SK-N-SH (cell line): ENCODE measurements at regions not wholly inside any gene's neighbourhood (a gene's known extent, or its start where the extent isn't known, plus 50 kb on each side); places are given as distances from the start of the nearest gene placed in this dataset.

Experiments
- CTCF ChIA-PET: fragments of 300-600, 350-600 bp; formaldehyde crosslinking; extraction: SDS; loops from one replicate; lab custom pipeline; 2021; lab: Yijun Ruan, JAX
- POLR2A ChIA-PET: fragments of 350-600 bp; sonication (Branson Sonifier 250); formaldehyde crosslinking; extraction: SDS; loops from one replicate; lab custom pipeline; 2020; ENCODE audit warnings: antibody characterized with exemption, inconsistent platforms; lab: Yijun Ruan, JAX
- DNase-seq: peaks from one replicate; pipeline ENCODE4 v3.0.0; 2012
- H2AFZ ChIP-seq: fragments of 200-600 bp; sonication (generic); 2 replicates; pipeline ENCODE4 v1.8.1; 2016; ENCODE audit warnings: antibody characterized with exemption, mild to moderate bottlenecking, low read depth
- H3F3A ChIP-seq: fragments of 200-600 bp; sonication (generic); replicated peaks from 2 replicates; pipeline ENCODE3; 2016; ENCODE audit warnings: antibody characterized with exemption, mild to moderate bottlenecking; ENCODE audit not compliant: insufficient read depth
- H3K27ac ChIP-seq, 2 experiments: fragments of 200-500 bp in 1 of 2; fragments of 200-600 bp in 1 of 2; sonication (Bioruptor generic) in 1 of 2; sonication (generic), shearing (Covaris generic) in 1 of 2; 2 replicates each; pipeline versions ENCODE4 v1.5.1 to v1.6.1; 2014 to 2016; ENCODE audit warnings: low read depth in 2 of 2, inconsistent platforms in 1 of 2, low read length in 1 of 2, mild to moderate bottlenecking in 1 of 2, mixed read lengths in 1 of 2
- H3K27me3 ChIP-seq: fragments of 200-600 bp; sonication (generic), shearing (Covaris generic); 2 replicates; pipeline ENCODE4 v1.6.1; 2016; ENCODE audit warnings: mixed run types; ENCODE audit not compliant: insufficient read depth
- H3K36me3 ChIP-seq, 2 experiments: fragments of 200-500 bp in 1 of 2; fragments of 200-600 bp in 1 of 2; sonication (Bioruptor generic) in 1 of 2; sonication (generic) in 1 of 2; replicated peaks in 1 of 2; 2 replicates each; pipeline versions ENCODE3 to v1.5.1; 2014 to 2016; ENCODE audit warnings: low read length in 1 of 2, mild to moderate bottlenecking in 1 of 2; ENCODE audit not compliant: insufficient read depth in 2 of 2, control insufficient read depth in 1 of 2
- H3K4me1 ChIP-seq, 2 experiments: fragments of 200-500 bp in 1 of 2; fragments of 200-600 bp in 1 of 2; sonication (Bioruptor generic) in 1 of 2; sonication (generic), shearing (Covaris generic) in 1 of 2; 2 replicates each; pipeline versions ENCODE4 v1.5.1 to v1.6.1; 2014 to 2016; ENCODE audit warnings: low read depth in 1 of 2, low read length in 1 of 2, mixed run types in 1 of 2; ENCODE audit not compliant: insufficient read depth in 2 of 2, control insufficient read depth in 1 of 2
- H3K4me2 ChIP-seq: fragments of 200-600 bp; sonication (generic), shearing (Covaris generic); 2 replicates; pipeline ENCODE4 v1.6.1; 2017; ENCODE audit warnings: mixed run types
- H3K4me3 ChIP-seq, 2 experiments: fragments of 200-500 bp in 1 of 2; fragments of 200-600 bp in 1 of 2; sonication (Bioruptor generic) in 1 of 2; sonication (generic), shearing (Covaris generic) in 1 of 2; 2 replicates each; pipeline versions ENCODE4 v1.5.1 to v1.8.1; 2014 to 2016; ENCODE audit warnings: low read depth in 2 of 2, inconsistent platforms in 1 of 2, low read length in 1 of 2, mild to moderate bottlenecking in 1 of 2, mixed read lengths in 1 of 2, moderate library complexity in 1 of 2
- H3K79me2 ChIP-seq: fragments of 200-600 bp; sonication (generic); 2 replicates; pipeline ENCODE4 v1.8.1; 2017; ENCODE audit warnings: mild to moderate bottlenecking; ENCODE audit not compliant: insufficient read depth
- H3K9ac ChIP-seq: fragments of 200-600 bp; sonication (generic); 2 replicates; pipeline ENCODE4 v1.6.1; 2017; ENCODE audit warnings: mixed run types
- H3K9me2 ChIP-seq: fragments of 200-600 bp; sonication (generic); 2 replicates; pipeline ENCODE4 v1.6.1; 2017; ENCODE audit warnings: mixed run types
- H3K9me3 ChIP-seq: fragments of 200-600 bp; sonication (generic); 2 replicates; pipeline ENCODE4 v1.6.1; 2017; ENCODE audit warnings: mixed run types, mild to moderate bottlenecking, moderate library complexity
- H4K20me1 ChIP-seq: fragments of 200-600 bp; sonication (generic); 2 replicates; pipeline ENCODE4 v1.6.1; 2017; ENCODE audit warnings: mild to moderate bottlenecking, mixed run types; ENCODE audit not compliant: insufficient read depth
- ELF1 ChIP-seq: IDR thresholded peaks from 2 replicates; pipeline ENCODE4 v1.4.0; 2012
- EZH2phosphoT487 ChIP-seq: fragments of 200-600 bp; sonication (generic); IDR thresholded peaks from 2 replicates; pipeline ENCODE4 v1.6.1; 2017; ENCODE audit warnings: low read depth, mixed run types, mild to moderate bottlenecking, antibody characterized with exemption, moderate library complexity, borderline replicate concordance
- MAX ChIP-seq: IDR thresholded peaks from 2 replicates; pipeline ENCODE4 v1.4.0; 2012; ENCODE audit warnings: low read depth
- MEF2A ChIP-seq: IDR thresholded peaks from 2 replicates; pipeline ENCODE4 v1.4.0; 2012; ENCODE audit warnings: low read depth, borderline replicate concordance
- MXI1 ChIP-seq: IDR thresholded peaks from 2 replicates; pipeline ENCODE4 v1.6.1; 2012; ENCODE audit warnings: mild to moderate bottlenecking, low read depth, low read length, improper control_type of control experiment
- POLR2AphosphoS5 ChIP-seq: IDR thresholded peaks from 2 replicates; pipeline ENCODE4 v1.6.1; 2012; ENCODE audit warnings: low read depth, low read length
- RAD21 ChIP-seq: IDR thresholded peaks from 2 replicates; pipeline ENCODE4 v1.6.1; 2012; ENCODE audit warnings: mild to moderate bottlenecking, low read length
- REST ChIP-seq: IDR thresholded peaks from 2 replicates; pipeline ENCODE4 v1.6.1; 2012; ENCODE audit warnings: mild to moderate bottlenecking, low read depth, low read length, moderate library complexity
- RFX5 ChIP-seq: IDR thresholded peaks from 2 replicates; pipeline ENCODE4 v1.6.1; 2012; ENCODE audit warnings: mild to moderate bottlenecking, improper control_type of control experiment, low read length
- SIN3A ChIP-seq: IDR thresholded peaks from 2 replicates; pipeline ENCODE4 v1.6.1; 2012; ENCODE audit warnings: low read depth, mild to moderate bottlenecking, low read length, moderate library complexity, borderline replicate concordance
- SMC3 ChIP-seq: IDR thresholded peaks from 2 replicates; pipeline ENCODE4 v1.6.1; 2012; ENCODE audit warnings: low read depth, low read length, improper control_type of control experiment
- TCF12 ChIP-seq: IDR thresholded peaks from 2 replicates; pipeline ENCODE4 v1.4.0; 2012
- USF2 ChIP-seq: fragments of 150-350 bp; IDR thresholded peaks from 2 replicates; pipeline ENCODE4 v1.6.1; 2017; ENCODE audit warnings: antibody characterized with exemption, low read length, low read depth, borderline replicate concordance
- YY1 ChIP-seq: IDR thresholded peaks from 2 replicates; pipeline ENCODE4 v1.4.0; 2012; ENCODE audit warnings: low read depth, mild to moderate bottlenecking
- ZBTB33 ChIP-seq: IDR thresholded peaks from 2 replicates; pipeline ENCODE4 v1.4.0; 2012; ENCODE audit warnings: low read depth, borderline replicate concordance
- WGBS: methylation state at CpG from one replicate; pipeline ENCODE4 v1.1.6; 2017; ENCODE audit warnings: low lambda C conversion rate; 5-methylcytosine and 5-hydroxymethylcytosine counted together

- H3F3A ChIP-seq: no peaks in the 10 kb centered on the region
- no peak for TF ChIP-seq TCF12
- TF ChIP-seq, all 33 proteins: peak for 0
- Histone ChIP-seq H2AFZ (no peak overlapping the region), H3K4me1 (no peaks in the 10 kb centered on the region), H3K27ac (no peak overlapping the region), H3K9me3 (no peaks in the 10 kb centered on the region), H3K4me3 (no peak overlapping the region), H3K9ac (no peak overlapping the region), H4K20me1 (no peaks in the 10 kb centered on the region), H3K36me3 (no peaks in the 10 kb centered on the region), H3K4me2 (no peak overlapping the region), H3K9me2 (no peaks in the 10 kb centered on the region), H3K27me3 (no peaks in the 10 kb centered on the region), H3K79me2 (no peaks in the 10 kb centered on the region)
- POLR2A ChIA-PET: no interaction called here
- CTCF ChIA-PET: no interaction called here
- WGBS: 27% methylated on average over 5 of the region's 5 CpGs
- DNase-seq: no peak
Measured at GRCh38 chr11:134661660-134662059, 249.6 kb upstream of the B3GAT1 start.

GRCh38 chr11:134660416-134660815 lies 248.4 kb upstream of the B3GAT1 start:
- no peaks in the 10 kb centered on the region for H3K36me3 ChIP-seq
- no peaks in the 10 kb centered on the region for H3K79me2 ChIP-seq
- no peaks in the 10 kb centered on the region for H3F3A ChIP-seq
- no peaks in the 10 kb centered on the region for H3K9me3 ChIP-seq
- no peaks in the 10 kb centered on the region for H3K27me3 ChIP-seq
- no peak overlapping the region for H3K27ac ChIP-seq
- H2AFZ ChIP-seq: no peak overlapping the region
- TF ChIP-seq MEF2A: no peak
- TF ChIP-seq USF2: no peak
- TF ChIP-seq ELF1: no peak
- no peak for TF ChIP-seq EZH2phosphoT487
- H3K4me1 ChIP-seq: no peaks in the 10 kb centered on the region; a peak in 1 of 4 replicates
- H3K9me2 ChIP-seq: no peaks in the 10 kb centered on the region
- no peak for DNase-seq
- POLR2A ChIA-PET: no interaction called here
- H3K4me2 ChIP-seq: no peak overlapping the region
- no peak overlapping the region for H3K9ac ChIP-seq
- H4K20me1 ChIP-seq: no peaks in the 10 kb centered on the region
- 0% methylated on average over 1 of the region's 1 CpG for WGBS
- no peak overlapping the region for H3K4me3 ChIP-seq
- CTCF ChIA-PET: interaction anchor here (1.3 kb wide), 1 partner anchor 11 kb away, joined by 4 read pairs; no protein-coding TSS in a partner anchor

- no peaks in the 10 kb centered on the region for H4K20me1 ChIP-seq
- no peak overlapping the region for H3K4me3 ChIP-seq
- H3K9me2 ChIP-seq: no peaks in the 10 kb centered on the region
- H3K4me2 ChIP-seq: no peak overlapping the region
- no peak for DNase-seq
- no peaks in the 10 kb centered on the region for H3K36me3 ChIP-seq
- TF ChIP-seq REST (no peak), RAD21 (no peak), USF2 (no peak), YY1 (no peak), MXI1 (no peak), SMC3 (no peak), RFX5 (no peak), ZBTB33 (no peak), MAX (no peak), SIN3A (no peak), EZH2phosphoT487 (no peak), POLR2AphosphoS5 (no peak)
- no peaks in the 10 kb centered on the region for H3F3A ChIP-seq
- H3K27ac ChIP-seq: no peak overlapping the region
- H2AFZ ChIP-seq: no peak overlapping the region
- no peak overlapping the region for H3K9ac ChIP-seq
- CTCF ChIA-PET: interaction anchor here (1.3 kb wide), 1 partner anchor 11 kb away, joined by 4 read pairs; no protein-coding TSS in a partner anchor
- no peaks in the 10 kb centered on the region; a peak in 1 of 4 replicates for H3K4me1 ChIP-seq
- no peaks in the 10 kb centered on the region for H3K9me3 ChIP-seq
- POLR2A ChIA-PET: no interaction called here
- no peaks in the 10 kb centered on the region for H3K27me3 ChIP-seq
- no peaks in the 10 kb centered on the region for H3K79me2 ChIP-seq
- WGBS: 26% methylated on average over 6 of the region's 8 CpGs
Measured at GRCh38 chr11:134659882-134660281, 247.8 kb upstream of the B3GAT1 start.
